ENCODE measurements at regions not wholly inside any gene's neighbourhood (a gene's known extent, or its start where the extent isn't known, plus 50 kb on each side); places are given as distances from the start of the nearest gene placed in this dataset.

DNA sequence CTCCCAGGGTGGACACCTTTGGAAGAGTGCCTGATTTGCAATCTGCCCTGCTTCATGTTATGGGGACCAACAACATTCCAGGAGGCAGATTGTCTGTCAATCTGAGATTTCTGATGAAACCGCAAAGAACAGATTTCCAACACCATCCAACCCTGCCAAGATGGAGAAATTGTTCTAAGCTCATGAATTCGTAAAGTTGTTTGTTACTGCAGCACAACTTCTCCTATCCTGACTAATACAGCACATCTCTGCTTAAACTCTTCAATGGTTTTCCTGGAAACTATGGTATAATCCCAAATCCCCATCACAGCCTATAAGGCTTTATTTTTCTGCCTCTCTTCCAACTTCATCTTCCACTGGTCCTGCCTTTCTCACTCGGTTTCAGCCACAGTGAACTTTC is 210.3 kb upstream of the TSHZ3 start:
- TF ChIP-seq CTCF (IDR thresholded peaks at IDR 0.05) (no peak), POLR2A (IDR thresholded peaks at IDR 0.05) (no peak), POLR2AphosphoS5 (IDR thresholded peaks at IDR 0.05) (no peak)

Data from upper lobe of left lung (tissue), 4 donors.